ENCODE measurements at regions not wholly inside any gene's neighbourhood (a gene's known extent, or its start where the extent isn't known, plus 50 kb on each side); places are given as distances from the start of the nearest gene placed in this dataset.

- Mint-ChIP-seq H3K27me3 (no peaks in the 10 kb centered on the region), H3K4me3 (no peak overlapping the region), H3K36me3 (peaks cover 0 to 76% (median 11%) of the 10 kb centered on the region in 3 donors), H3K9me3 (no peaks in the 10 kb centered on the region), H3K27ac (peak overlapping the region in 2 of 10 donors; percentile 52 to 75), H3K4me1 (peaks cover 9 to 29% (median 18%) of the 10 kb centered on the region in 4 donors)
- ATAC-seq, result no peak
- POLR2A ChIA-PET, result interaction anchor here (0.7 to 9.2 kb wide), 8 partner anchors 25 to 166 kb away, joined by 3 to 76 read pairs (median 16); no protein-coding TSS in a partner anchor
- no peak for DNase-seq
These were observed 356.2 kb downstream of the SEC14L1 start for GRCh38 chr17:77496831-77497577.

DNA sequence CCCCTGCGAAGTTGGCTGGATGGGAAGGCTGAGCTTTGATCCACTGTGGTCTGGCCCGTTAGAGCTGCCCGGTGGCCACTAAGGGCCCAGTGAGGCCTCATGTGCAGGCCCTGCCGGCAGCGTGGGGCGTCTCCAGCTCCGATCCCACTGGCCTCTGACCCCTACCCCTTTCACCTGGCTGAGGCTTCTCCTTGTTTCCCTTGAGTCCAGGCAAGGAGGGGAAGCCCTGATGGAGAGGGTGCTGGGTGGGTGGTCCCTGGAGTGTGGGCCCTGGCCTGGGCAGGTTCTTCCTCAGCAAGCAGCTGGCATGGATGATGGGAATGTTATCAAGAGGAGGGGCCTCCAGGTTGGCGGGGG, 356.8 kb downstream of the SEC14L1 start:
- no peak overlapping the region for H3K4me3 Mint-ChIP-seq
- ATAC-seq (no peak), DNase-seq (no peak)
- peak overlapping the region in 2 of 10 donors; percentile 14 to 22 for H3K27ac Mint-ChIP-seq
- H3K9me3 Mint-ChIP-seq, result no peaks in the 10 kb centered on the region
- POLR2A ChIA-PET, result interaction anchor here (1.5 to 9.2 kb wide), 5 partner anchors 45 to 167 kb away, joined by 5 to 76 read pairs (median 33); no protein-coding TSS in a partner anchor
- H3K4me1 Mint-ChIP-seq, result peaks cover 8 to 23% (median 16%) of the 10 kb centered on the region in 4 donors
- H3K27me3 Mint-ChIP-seq, result no peaks in the 10 kb centered on the region
- H3K36me3 Mint-ChIP-seq, result peaks cover 0 to 76% (median 9%) of the 10 kb centered on the region in 3 donors

DNA sequence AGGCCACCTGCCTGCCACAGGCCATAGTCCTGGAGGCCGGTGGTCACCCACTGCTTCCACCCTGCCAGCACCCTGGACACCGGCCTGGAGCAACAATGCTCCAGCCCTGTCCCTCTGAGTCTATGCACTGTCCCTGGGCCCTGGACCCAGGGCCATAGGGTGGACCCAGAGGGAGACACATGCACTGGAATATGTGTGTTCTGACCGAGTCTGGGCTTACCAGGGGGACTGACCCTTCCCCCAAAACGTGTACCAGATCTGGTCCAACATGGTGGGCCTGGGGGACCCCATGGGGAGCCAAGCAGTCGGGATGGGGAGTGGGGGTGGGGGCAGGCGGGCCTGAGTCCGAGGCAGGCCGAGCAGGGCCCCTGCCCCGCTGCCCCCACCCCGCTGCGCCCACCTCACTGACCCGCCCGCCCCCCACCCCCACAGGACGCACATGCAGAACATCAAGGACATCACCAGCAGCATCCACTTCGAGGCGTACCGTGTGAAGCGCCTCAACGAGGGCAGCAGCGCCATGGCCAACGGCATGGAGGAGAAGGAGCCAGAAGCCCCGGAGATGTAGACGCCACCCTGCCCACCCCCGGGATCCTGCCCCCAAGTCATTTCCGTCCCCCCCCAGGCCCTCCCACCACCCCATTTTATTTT, 357.4 kb downstream of the SEC14L1 start:
- ATAC-seq (no peak), DNase-seq (no peak)
- Mint-ChIP-seq H3K9me3 (no peaks in the 10 kb centered on the region), H3K4me3 (no peak overlapping the region), H3K4me1 (peaks cover 8 to 21% (median 16%) of the 10 kb centered on the region in 4 donors), H3K27me3 (no peaks in the 10 kb centered on the region), H3K27ac (peak overlapping the region in 2 of 10 donors; percentile 10 to 79), H3K36me3 (peaks cover 0 to 72% (median 9%) of the 10 kb centered on the region in 3 donors)
- POLR2A ChIA-PET, result interaction anchor here (4.2 to 4.3 kb wide), 2 partner anchors 68 to 168 kb away, joined by 33 to 40 read pairs; no protein-coding TSS in a partner anchor

- peaks cover 0 to 64% (median 9%) of the 10 kb centered on the region in 3 donors for H3K36me3 Mint-ChIP-seq
- DNase-seq, result peak in 2 of 10 donors; percentile 0 to 55
- POLR2A ChIA-PET, result interaction anchor here (4.2 kb wide), 1 partner anchor 69 kb away, joined by 40 read pairs; no protein-coding TSS in a partner anchor
- no peak for ATAC-seq
- H3K9me3 Mint-ChIP-seq, result no peaks in the 10 kb centered on the region
- H3K27ac Mint-ChIP-seq, result peak overlapping the region in 7 of 10 donors; percentile 11 to 79 (median 56)
- H3K4me1 Mint-ChIP-seq, result peaks cover 8 to 15% (median 12%) of the 10 kb centered on the region in 4 donors
- H3K27me3 Mint-ChIP-seq, result no peaks in the 10 kb centered on the region
- no peak overlapping the region for H3K4me3 Mint-ChIP-seq
These were observed 358.3 kb downstream of the SEC14L1 start for GRCh38 chr17:77498791-77499698.

DNA sequence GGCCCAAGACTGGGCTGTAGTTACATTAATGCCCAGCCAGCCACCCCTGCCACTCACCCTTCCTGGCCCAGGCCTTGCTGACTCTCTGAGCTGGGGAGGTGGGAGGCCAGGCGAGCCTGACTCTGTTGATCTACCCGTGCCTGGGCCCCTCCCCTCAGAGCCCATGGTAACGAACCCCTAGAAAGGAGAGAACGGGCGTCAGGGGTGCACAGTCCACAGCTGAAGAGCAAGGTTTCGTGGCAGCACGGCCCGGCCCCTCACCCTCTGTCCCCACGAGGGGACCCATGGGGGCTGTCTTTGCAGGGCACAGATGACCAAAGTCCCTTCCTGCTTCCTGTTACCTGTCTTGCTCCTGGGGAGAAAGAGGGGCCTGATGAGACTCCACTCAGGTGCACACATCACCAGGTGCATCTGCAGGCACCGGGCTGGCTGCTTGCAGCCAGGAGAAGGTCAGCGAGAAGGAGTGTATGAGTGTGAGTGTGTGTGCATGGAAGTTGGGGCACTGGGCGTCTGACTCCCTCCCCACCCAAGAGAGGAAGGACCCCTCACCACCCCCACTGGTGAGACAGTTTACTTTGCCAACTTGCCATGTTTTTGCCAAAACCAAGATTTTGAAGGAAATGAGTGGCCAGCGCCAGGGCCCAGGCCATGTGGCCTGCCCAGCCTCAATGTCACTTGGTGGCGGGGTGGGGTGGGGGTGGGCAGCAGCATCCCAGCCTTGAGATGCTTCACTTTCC, 359.1 kb downstream of the SEC14L1 start:
- peaks cover 6 to 12% (median 7%) of the 10 kb centered on the region in 4 donors for H3K4me1 Mint-ChIP-seq
- peak overlapping the region in 1 of 10 donors; percentile 22 for H3K4me3 Mint-ChIP-seq
- POLR2A ChIA-PET, result interaction anchor here (1.3 to 4.2 kb wide), 2 partner anchors 70 to 74 kb away, joined by 3 to 40 read pairs; no protein-coding TSS in a partner anchor
- no peaks in the 10 kb centered on the region for H3K9me3 Mint-ChIP-seq
- ATAC-seq (no peak), DNase-seq (peak in 1 of 10 donors; percentile 38)
- H3K36me3 Mint-ChIP-seq, result peaks cover 0 to 56% (median 9%) of the 10 kb centered on the region in 3 donors
- no peaks in the 10 kb centered on the region for H3K27me3 Mint-ChIP-seq
- peak overlapping the region in 7 of 10 donors; percentile 11 to 79 (median 56) for H3K27ac Mint-ChIP-seq

DNA sequence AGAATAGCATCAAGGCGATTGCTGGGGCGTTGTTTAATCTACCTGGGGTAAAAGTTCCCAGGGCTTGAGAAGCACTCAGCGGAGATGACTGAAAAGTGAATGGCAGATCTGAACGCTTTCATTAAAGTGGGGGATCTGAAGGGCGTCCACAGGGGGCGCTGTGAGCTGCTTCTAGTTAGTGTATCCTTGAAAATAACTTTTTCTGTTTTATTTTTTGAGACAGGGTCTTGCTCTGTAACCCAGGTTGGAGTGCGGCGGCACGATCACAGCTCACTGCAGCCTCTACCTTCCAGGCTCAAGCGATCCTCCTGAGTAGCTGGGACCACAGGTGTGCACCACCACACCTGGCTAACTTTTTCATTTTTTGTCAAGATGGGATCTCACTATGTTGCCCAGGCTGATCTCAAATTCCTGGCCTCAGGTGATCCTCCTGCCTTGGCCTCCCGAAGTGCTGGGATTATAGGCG, 360.4 kb downstream of the SEC14L1 start:
- Mint-ChIP-seq H3K4me3 (no peak overlapping the region), H3K9me3 (no peaks in the 10 kb centered on the region), H3K27ac (peak overlapping the region in 9 of 10 donors; percentile 14 to 67 (median 46)), H3K27me3 (no peaks in the 10 kb centered on the region), H3K4me1 (peaks cover 0 to 7% (median 2%) of the 10 kb centered on the region in 4 donors), H3K36me3 (peaks cover 0 to 46% (median 6%) of the 10 kb centered on the region in 3 donors)
- DNase-seq (peak in 3 of 10 donors; percentile 38 to 68 (median 46)), ATAC-seq (peak in 1 of 2 donors; percentile 37)
- POLR2A ChIA-PET, result interaction anchor here (0.7 to 1.3 kb wide), 8 partner anchors 9 to 614 kb away, joined by 3 to 5 read pairs (median 4); no protein-coding TSS in a partner anchor

DNA sequence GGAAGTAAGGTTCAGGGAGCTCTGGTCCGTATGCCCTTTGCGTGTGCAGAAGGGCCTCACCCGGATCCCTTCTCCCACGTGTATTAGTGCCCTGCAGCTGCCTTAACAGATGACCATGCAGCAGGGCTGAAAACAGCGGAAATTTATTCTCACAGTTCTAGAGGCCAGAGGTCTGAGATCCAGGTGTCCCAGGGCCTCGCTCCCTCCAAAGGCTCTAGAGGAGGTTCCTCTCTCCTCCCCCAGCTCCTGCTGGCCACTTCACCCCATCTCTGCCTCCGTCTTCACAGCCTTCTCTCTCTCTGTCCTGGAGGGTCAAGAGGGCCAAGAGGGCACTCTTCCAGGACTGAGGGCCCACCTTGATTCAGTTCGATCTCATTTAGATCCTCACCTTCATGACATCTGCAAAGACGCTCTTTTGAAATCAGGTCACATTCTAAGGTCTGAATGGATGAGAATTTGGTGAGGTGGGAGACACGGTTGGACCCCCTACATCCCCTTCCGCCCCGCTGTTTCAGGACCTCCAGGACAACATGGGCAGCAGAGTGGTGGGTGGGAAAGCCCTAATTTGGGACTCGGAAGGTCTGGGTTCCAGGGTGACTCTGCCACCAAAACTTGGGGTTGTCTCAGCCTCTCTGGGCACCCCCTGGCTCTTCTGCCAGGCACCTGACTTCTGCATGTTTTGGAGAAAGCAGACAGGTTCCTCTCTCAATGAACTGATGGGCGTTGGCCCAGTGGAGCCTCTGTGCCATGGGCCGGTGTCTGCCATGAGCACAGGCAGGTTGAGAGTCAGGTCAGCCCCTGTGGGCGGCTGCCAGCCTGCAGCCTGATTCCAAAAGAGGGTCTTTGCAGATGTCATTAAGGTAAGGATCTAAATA, 361.2 kb downstream of the SEC14L1 start:
- Mint-ChIP-seq H3K9me3 (no peaks in the 10 kb centered on the region), H3K36me3 (peaks cover 0 to 43% (median 6%) of the 10 kb centered on the region in 3 donors), H3K4me1 (peaks cover 0 to 7% (median 2%) of the 10 kb centered on the region in 4 donors), H3K4me3 (peak overlapping the region in 1 of 10 donors; percentile 4), H3K27ac (peak overlapping the region in 7 of 10 donors; percentile 33 to 82 (median 76)), H3K27me3 (no peaks in the 10 kb centered on the region)
- POLR2A ChIA-PET, result interaction anchor here (0.8 to 1.2 kb wide), 4 partner anchors 10 to 68 kb away, joined by 3 to 4 read pairs (median 3); no protein-coding TSS in a partner anchor
- DNase-seq (peak in 1 of 10 donors; percentile 36), ATAC-seq (peak in 1 of 2 donors; percentile 16)

DNA sequence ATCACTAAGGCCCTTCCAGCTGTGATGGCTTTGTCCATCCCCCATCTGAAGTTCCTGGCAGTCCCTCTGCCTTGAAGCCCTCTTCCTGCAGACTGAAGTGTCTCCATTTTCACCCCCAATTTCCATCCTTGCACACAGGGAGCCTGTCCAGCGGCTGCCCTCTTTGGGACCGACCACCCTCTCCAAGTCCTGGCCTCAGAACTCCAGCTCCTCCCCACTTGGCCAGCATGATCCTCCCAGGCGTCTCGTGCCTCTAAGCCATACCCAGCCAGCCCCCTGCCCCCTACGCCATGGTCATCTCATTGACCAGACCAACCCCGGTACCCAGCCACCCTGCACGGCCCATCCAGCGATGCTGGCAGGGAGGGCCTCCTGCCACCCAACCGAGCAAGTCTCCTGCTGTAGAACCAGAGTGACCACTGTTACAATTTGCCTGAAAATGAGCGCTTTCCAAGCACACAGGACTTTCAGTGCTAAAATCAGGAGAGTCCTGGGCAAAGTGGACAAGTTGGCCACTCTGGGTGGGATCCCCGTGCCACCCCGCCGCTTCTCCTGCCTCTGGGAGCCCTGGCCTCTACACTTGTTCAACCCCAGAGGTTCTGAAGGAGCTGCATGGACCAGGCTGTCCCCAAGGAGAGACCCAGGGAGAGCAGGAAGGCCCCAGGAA, 362.0 kb downstream of the SEC14L1 start:
- H3K27me3 Mint-ChIP-seq, result no peaks in the 10 kb centered on the region
- H3K4me3 Mint-ChIP-seq, result peak overlapping the region in 1 of 10 donors; percentile 32
- peak overlapping the region in 4 of 10 donors; percentile 46 to 82 (median 78) for H3K27ac Mint-ChIP-seq
- no peaks in the 10 kb centered on the region for H3K9me3 Mint-ChIP-seq
- DNase-seq, result peak in 1 of 10 donors; percentile 60
- peaks cover 0 to 36% (median 6%) of the 10 kb centered on the region in 3 donors for H3K36me3 Mint-ChIP-seq
- ATAC-seq, result no peak
- POLR2A ChIA-PET, result no interaction called here
- H3K4me1 Mint-ChIP-seq, result peaks cover 0 to 7% (median 2%) of the 10 kb centered on the region in 4 donors

- DNase-seq (peak in 1 of 10 donors; percentile 40), ATAC-seq (no peak)
- peak overlapping the region in 1 of 10 donors; percentile 82 for H3K27ac Mint-ChIP-seq
- POLR2A ChIA-PET, result no interaction called here
- no peaks in the 10 kb centered on the region for H3K27me3 Mint-ChIP-seq
- H3K4me3 Mint-ChIP-seq, result peak overlapping the region in 1 of 10 donors; percentile 12
- peaks cover 0 to 36% (median 6%) of the 10 kb centered on the region in 3 donors for H3K36me3 Mint-ChIP-seq
- H3K9me3 Mint-ChIP-seq, result no peaks in the 10 kb centered on the region
- peaks cover 0 to 7% (median 2%) of the 10 kb centered on the region in 4 donors for H3K4me1 Mint-ChIP-seq
These were observed 362.5 kb downstream of the SEC14L1 start for GRCh38 chr17:77503293-77503655.

Data from naive thymus-derived CD8-positive, alpha-beta T cell (primary cell).